Neutrophil (primary cell): ENCODE measurements at regions not wholly inside any gene's neighbourhood (a gene's known extent, or its start where the extent isn't known, plus 50 kb on each side); places are given as distances from the start of the nearest gene placed in this dataset.

Experiments
- H3K27ac ChIP-seq: fragments of 200-600 bp; sonication (generic); 2 replicates; pipeline ENCODE4 v1.5.1; 2016; ENCODE audit warnings: mild to moderate bottlenecking, moderate library complexity
- H3K27me3 ChIP-seq: fragments of 200-600 bp; sonication (generic); 2 replicates; pipeline ENCODE4 v1.6.0; 2016; ENCODE audit warnings: mild to moderate bottlenecking
- H3K36me3 ChIP-seq: fragments of 200-600 bp; sonication (generic); 2 replicates; pipeline ENCODE4 v1.5.1; 2017
- H3K4me1 ChIP-seq, 2 experiments: fragments of 200-600 bp in 1 of 2; sonication (generic) in 1 of 2; 1 replicate in 1 of 2; 2 replicates in 1 of 2; pipeline versions ENCODE4 v1.5.1 to v1.6.1; 2013 to 2016; ENCODE audit warnings: low read depth in 1 of 2, low read length in 1 of 2, mild to moderate bottlenecking in 1 of 2, moderate library complexity in 1 of 2; ENCODE audit not compliant: control insufficient read depth in 1 of 2, insufficient read depth in 1 of 2
- H3K4me3 ChIP-seq, 2 experiments: fragments of 200-600 bp in 1 of 2; sonication (generic) in 1 of 2; 1 replicate in 1 of 2; 2 replicates in 1 of 2; pipeline ENCODE4 v1.5.1; 2013 to 2016; ENCODE audit warnings: low read depth in 1 of 2, low read length in 1 of 2, mild to moderate bottlenecking in 1 of 2, moderate library complexity in 1 of 2
- H3K9me3 ChIP-seq: fragments of 200-600 bp; sonication (generic); 2 replicates; pipeline ENCODE4 v1.5.1; 2016
- TF ChIP-seq, protein P1 (sequence below): fragments of 200-600 bp; sonication (generic); IDR thresholded peaks from 2 replicates; pipeline ENCODE4 v1.5.1; 2016; ENCODE audit warnings: antibody characterized with exemption

DNA sequence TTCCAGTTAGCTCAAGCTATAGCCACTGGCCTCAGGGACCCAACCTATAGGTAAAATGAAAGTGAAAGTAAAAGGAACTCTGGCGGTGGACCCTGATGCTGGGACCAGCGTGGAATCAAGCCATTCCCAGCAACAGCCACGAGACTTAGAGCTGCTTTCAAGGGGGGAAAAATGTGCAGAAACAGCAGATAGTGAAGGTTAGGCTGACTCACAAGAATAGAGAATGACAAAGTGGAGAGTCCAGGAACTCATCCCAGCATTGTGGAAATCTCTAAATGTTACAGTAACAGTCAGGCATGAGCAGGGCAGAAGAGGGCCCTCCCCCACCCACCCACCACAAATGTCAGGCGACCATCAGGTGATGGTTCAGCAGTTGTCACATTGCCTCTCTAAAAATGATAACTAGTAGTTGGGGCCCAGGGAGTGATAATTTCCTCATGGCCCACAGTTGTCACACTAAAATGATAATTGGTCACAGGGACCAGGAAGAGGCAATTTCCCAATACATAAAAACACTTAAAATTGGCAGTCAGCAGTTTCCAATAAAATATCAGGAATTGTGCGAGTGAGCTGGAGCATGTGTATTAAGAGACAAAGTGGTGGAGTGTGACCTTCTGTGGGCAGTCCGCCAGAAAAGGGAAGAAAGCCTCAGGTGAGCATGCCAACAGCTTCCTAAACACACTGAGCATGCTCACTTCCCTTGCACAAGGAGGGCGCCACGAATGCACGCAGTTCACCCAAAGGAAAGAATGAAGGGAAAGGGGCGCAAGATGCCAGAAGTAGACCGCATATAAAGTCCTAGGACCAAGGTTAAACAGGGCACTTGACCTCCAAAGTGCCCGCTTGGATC lies 129.8 kb upstream of the PPP1R3A start:
- H3K27me3 ChIP-seq, result no peaks in the 10 kb centered on the region
- no peaks in the 10 kb centered on the region for H3K36me3 ChIP-seq
- peaks cover 0 to 5% of the 10 kb centered on the region in 2 experiments for H3K4me1 ChIP-seq
- no peak overlapping the region for H3K4me3 ChIP-seq
- H3K27ac ChIP-seq, result no peak overlapping the region
- TF ChIP-seq, protein P1, sequence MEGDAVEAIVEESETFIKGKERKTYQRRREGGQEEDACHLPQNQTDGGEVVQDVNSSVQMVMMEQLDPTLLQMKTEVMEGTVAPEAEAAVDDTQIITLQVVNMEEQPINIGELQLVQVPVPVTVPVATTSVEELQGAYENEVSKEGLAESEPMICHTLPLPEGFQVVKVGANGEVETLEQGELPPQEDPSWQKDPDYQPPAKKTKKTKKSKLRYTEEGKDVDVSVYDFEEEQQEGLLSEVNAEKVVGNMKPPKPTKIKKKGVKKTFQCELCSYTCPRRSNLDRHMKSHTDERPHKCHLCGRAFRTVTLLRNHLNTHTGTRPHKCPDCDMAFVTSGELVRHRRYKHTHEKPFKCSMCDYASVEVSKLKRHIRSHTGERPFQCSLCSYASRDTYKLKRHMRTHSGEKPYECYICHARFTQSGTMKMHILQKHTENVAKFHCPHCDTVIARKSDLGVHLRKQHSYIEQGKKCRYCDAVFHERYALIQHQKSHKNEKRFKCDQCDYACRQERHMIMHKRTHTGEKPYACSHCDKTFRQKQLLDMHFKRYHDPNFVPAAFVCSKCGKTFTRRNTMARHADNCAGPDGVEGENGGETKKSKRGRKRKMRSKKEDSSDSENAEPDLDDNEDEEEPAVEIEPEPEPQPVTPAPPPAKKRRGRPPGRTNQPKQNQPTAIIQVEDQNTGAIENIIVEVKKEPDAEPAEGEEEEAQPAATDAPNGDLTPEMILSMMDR, result no peak
- no peaks in the 10 kb centered on the region for H3K9me3 ChIP-seq

DNA sequence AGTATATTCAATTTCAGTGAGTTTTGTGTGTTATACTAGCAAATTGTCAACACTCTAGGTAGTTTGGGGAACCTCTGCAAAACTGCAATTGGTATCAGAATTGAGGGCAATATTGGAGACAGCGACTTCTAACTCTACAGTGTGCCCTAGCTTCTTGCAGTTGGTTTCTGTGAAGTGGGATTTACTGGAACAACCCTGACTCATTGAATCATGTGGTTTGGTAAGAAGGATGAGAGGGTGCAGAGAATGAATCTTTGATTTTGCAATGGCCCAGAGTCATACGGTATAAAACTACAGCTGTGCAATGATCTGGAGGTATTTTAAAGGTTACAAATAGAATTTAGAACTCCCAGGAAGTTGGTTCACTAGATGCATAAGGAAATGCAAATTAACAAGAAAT lies 129.1 kb upstream of the PPP1R3A start:
- no peak overlapping the region for H3K4me3 ChIP-seq
- no peaks in the 10 kb centered on the region for H3K27me3 ChIP-seq
- H3K9me3 ChIP-seq, result no peaks in the 10 kb centered on the region
- no peaks in the 10 kb centered on the region for H3K36me3 ChIP-seq
- TF ChIP-seq, protein P1, result no peak
- no peak overlapping the region for H3K27ac ChIP-seq
- H3K4me1 ChIP-seq, result peaks cover 0 to 5% of the 10 kb centered on the region in 2 experiments

DNA sequence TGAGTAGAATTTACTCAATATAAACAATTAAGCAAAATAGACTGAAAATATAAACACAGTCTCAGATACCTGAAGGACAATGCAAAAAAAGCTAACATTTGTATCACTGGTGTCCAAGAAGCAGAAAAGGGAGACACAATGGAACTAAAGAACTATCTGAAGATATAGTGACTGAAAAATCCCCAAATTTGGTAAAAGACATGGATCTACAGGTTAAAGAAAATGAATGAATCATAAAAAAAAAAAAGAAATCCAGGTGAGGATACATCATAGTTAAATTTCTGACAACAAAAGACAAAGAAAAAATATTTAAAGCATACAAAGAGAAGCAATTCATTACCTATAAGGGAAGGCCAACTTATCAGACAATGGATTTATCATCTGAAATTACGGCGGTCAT lies 114.7 kb upstream of the PPP1R3A start:
- TF ChIP-seq, protein P1, result no peak

DNA sequence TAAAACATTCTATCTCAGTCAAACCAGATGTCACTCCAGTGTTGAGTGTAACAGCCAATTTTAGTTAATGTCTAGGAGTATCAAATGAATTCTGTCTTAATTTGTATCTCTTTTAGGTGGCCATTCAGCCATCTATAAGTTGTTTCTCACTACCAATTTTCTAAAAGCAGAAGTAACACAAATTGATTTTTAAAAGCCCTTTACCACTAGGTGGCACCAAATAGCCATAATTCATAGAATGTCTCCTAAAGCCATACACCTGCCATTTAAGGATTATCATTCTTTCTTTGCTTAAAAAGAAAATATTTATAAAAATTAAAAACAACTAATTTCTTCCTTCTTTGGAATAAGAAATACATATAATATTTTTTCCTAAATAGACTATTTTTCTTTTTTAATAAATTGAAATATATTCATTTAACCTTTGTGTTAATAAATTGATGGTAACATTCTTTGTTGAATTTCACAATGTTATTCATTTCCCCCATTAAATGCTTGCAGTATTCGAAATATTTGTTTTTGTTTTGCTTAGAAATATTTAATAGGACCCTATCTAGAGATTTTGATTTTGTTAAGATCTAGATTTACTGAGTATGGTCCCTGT lies 107.8 kb upstream of the PPP1R3A start:
- H3K4me3 ChIP-seq, result no peak overlapping the region
- H3K9me3 ChIP-seq, result no peaks in the 10 kb centered on the region
- no peaks in the 10 kb centered on the region for H3K4me1 ChIP-seq
- H3K27ac ChIP-seq, result no peak overlapping the region
- TF ChIP-seq, protein P1, result no peak
- H3K27me3 ChIP-seq, result no peaks in the 10 kb centered on the region
- H3K36me3 ChIP-seq, result no peaks in the 10 kb centered on the region

More for the DNA sequence above, 114.7 kb upstream of the PPP1R3A start:
- Histone ChIP-seq H3K27ac (no peak overlapping the region), H3K27me3 (no peaks in the 10 kb centered on the region), H3K4me3 (no peak overlapping the region), H3K9me3 (no peaks in the 10 kb centered on the region), H3K36me3 (no peaks in the 10 kb centered on the region), H3K4me1 (no peaks in the 10 kb centered on the region)

DNA sequence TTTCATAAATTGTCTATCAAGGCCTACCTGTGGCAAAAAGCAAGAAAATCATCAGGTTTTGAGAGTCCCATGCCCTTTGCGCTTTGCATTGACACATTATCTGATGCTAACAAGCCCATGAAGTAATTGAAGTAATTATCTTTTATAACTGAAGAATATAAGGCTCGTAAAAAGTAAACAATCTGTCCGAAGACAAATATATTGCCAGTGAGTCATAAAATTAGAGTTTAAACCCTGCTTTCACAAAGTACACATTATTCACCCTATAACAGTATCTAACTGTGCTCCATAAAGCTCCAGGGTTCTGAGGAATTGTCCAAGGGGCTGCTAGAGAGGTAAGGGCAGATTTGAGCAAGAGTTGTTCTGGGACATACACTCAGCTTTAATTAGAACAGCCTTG lies 102.3 kb upstream of the PPP1R3A start:
- no peaks in the 10 kb centered on the region for H3K9me3 ChIP-seq
- TF ChIP-seq, protein P1, result no peak
- H3K27me3 ChIP-seq, result no peaks in the 10 kb centered on the region
- no peaks in the 10 kb centered on the region for H3K36me3 ChIP-seq
- no peak overlapping the region for H3K4me3 ChIP-seq
- H3K27ac ChIP-seq, result no peak overlapping the region
- H3K4me1 ChIP-seq, result no peaks in the 10 kb centered on the region
